ENCODE measurements at regions not wholly inside any gene's neighbourhood (a gene's known extent, or its start where the extent isn't known, plus 50 kb on each side); places are given as distances from the start of the nearest gene placed in this dataset.
A peak's percentile ranks its signal among the peaks of the same experiment; 100 is the strongest.

GRCh38 chr20:53688085-53688484 lies 94.4 kb upstream of the ZNF217 start:
- Mint-ChIP-seq H3K36me3 (ENCODE audit: low read depth) (no peaks in the 10 kb centered on the region), H3K4me3 (ENCODE audit: unreplicated experiment) (no peak overlapping the region), H3K27me3 (ENCODE audit: low read depth) (no peaks in the 10 kb centered on the region), H3K27ac (ENCODE audit: unreplicated experiment) (no peak overlapping the region), H3K4me1 (ENCODE audit: low read depth) (peaks cover 4% of the 10 kb centered on the region), H3K9me3 (ENCODE audit: low read depth) (no peaks in the 10 kb centered on the region)
- no peak for TF ChIP-seq CTCF (IDR thresholded peaks at IDR 0.05)
- no peak for DNase-seq (ENCODE audit: low spot score)

GRCh38 chr20:53685070-53685595 lies 91.5 kb upstream of the ZNF217 start:
- Mint-ChIP-seq H3K4me3 (ENCODE audit: unreplicated experiment) (no peak overlapping the region), H3K9me3 (ENCODE audit: low read depth) (no peaks in the 10 kb centered on the region), H3K36me3 (ENCODE audit: low read depth) (no peaks in the 10 kb centered on the region), H3K27me3 (ENCODE audit: low read depth) (no peaks in the 10 kb centered on the region), H3K4me1 (ENCODE audit: low read depth) (peaks cover 7% of the 10 kb centered on the region), H3K27ac (ENCODE audit: unreplicated experiment) (no peak overlapping the region)
- no peak for DNase-seq (ENCODE audit: low spot score)
- TF ChIP-seq CTCF (IDR thresholded peaks at IDR 0.05), result no peak

GRCh38 chr20:53683506-53683905 lies 89.9 kb upstream of the ZNF217 start:
- Mint-ChIP-seq H3K27me3 (ENCODE audit: low read depth) (no peaks in the 10 kb centered on the region), H3K4me1 (ENCODE audit: low read depth) (peaks cover 19% of the 10 kb centered on the region), H3K4me3 (ENCODE audit: unreplicated experiment) (no peak overlapping the region), H3K27ac (ENCODE audit: unreplicated experiment) (no peak overlapping the region), H3K9me3 (ENCODE audit: low read depth) (no peaks in the 10 kb centered on the region), H3K36me3 (ENCODE audit: low read depth) (no peaks in the 10 kb centered on the region)
- no peak for DNase-seq (ENCODE audit: low spot score)
- TF ChIP-seq CTCF (IDR thresholded peaks at IDR 0.05), result no peak

GRCh38 chr20:53681352-53682212 lies 87.9 kb upstream of the ZNF217 start:
- Mint-ChIP-seq H3K9me3 (ENCODE audit: low read depth) (no peaks in the 10 kb centered on the region), H3K36me3 (ENCODE audit: low read depth) (no peaks in the 10 kb centered on the region), H3K27me3 (ENCODE audit: low read depth) (no peaks in the 10 kb centered on the region), H3K4me1 (ENCODE audit: low read depth) (peaks cover 35% of the 10 kb centered on the region), H3K4me3 (ENCODE audit: unreplicated experiment) (no peak overlapping the region), H3K27ac (ENCODE audit: unreplicated experiment) (no peak overlapping the region)
- no peak for DNase-seq (ENCODE audit: low spot score)
- no peak for TF ChIP-seq CTCF (IDR thresholded peaks at IDR 0.05)

GRCh38 chr20:53679597-53680309 lies 86.1 kb upstream of the ZNF217 start:
- H3K27ac Mint-ChIP-seq (ENCODE audit: unreplicated experiment), result peak overlapping the region; percentile 28

More at GRCh38 chr20:53679597-53680309, 86.1 kb upstream of the ZNF217 start:
- H3K36me3 Mint-ChIP-seq (ENCODE audit: low read depth), result no peaks in the 10 kb centered on the region
- H3K9me3 Mint-ChIP-seq (ENCODE audit: low read depth), result no peaks in the 10 kb centered on the region
- H3K27me3 Mint-ChIP-seq (ENCODE audit: low read depth), result no peaks in the 10 kb centered on the region
- peaks cover 35% of the 10 kb centered on the region for H3K4me1 Mint-ChIP-seq (ENCODE audit: low read depth)
- H3K4me3 Mint-ChIP-seq (ENCODE audit: unreplicated experiment), result no peak overlapping the region
- no peak for DNase-seq (ENCODE audit: low spot score)
- no peak for TF ChIP-seq CTCF (IDR thresholded peaks at IDR 0.05)
